Limb (tissue), 2 donors: ENCODE measurements at regions not wholly inside any gene's neighbourhood (a gene's known extent, or its start where the extent isn't known, plus 50 kb on each side); places are given as distances from the start of the nearest gene placed in this dataset.
"Not testable (repeated sequence)": the region's sequence is repeated elsewhere in the genome, so short reads cannot be mapped to it uniquely, and the experiment has no call there.

Source experiments
- DNase-seq, 2 donors: peaks; one replicate each; pipeline ENCODE4 v3.0.0-alpha.2; 2016; ENCODE audit errors: extremely low spot score in 2 of 2

GRCh38 chr5:158606233-158606632, 493.5 kb downstream of the EBF1 start:
- no peak for DNase-seq

- DNase-seq = no peak
Observed at GRCh38 chr5:158602981-158603380, 496.7 kb downstream of the EBF1 start.

- DNase-seq = no peak
Observed at GRCh38 chr5:158601118-158601517, 498.6 kb downstream of the EBF1 start.

- DNase-seq = no peak
Observed at GRCh38 chr5:158600679-158601078, 499.0 kb downstream of the EBF1 start.

- no peak for DNase-seq
Observed at GRCh38 chr5:158599157-158599556, 500.6 kb downstream of the EBF1 start.

- DNase-seq = no peak
Observed at GRCh38 chr5:158594595-158595242, 505.0 kb downstream of the EBF1 start.

- DNase-seq = no peak
Observed at GRCh38 chr5:158593925-158594324, 505.8 kb downstream of the EBF1 start.

GRCh38 chr5:158591301-158591863, 508.3 kb downstream of the EBF1 start:
- peak; percentile 64 to 66 for DNase-seq

GRCh38 chr5:158590746-158591300, 508.9 kb downstream of the EBF1 start:
- peak in 1 of 2 donors; percentile 46 for DNase-seq

GRCh38 chr5:158589939-158590338, 509.8 kb downstream of the EBF1 start:
- DNase-seq = no peak

GRCh38 chr5:158588617-158589016, 511.1 kb downstream of the EBF1 start:
- no peak for DNase-seq

- no peak for DNase-seq
Observed at GRCh38 chr5:158586054-158586453, 513.7 kb downstream of the EBF1 start.

GRCh38 chr5:158582669-158583068, 517.0 kb downstream of the EBF1 start:
- DNase-seq = not testable (repeated sequence)

- no peak for DNase-seq
Observed at GRCh38 chr5:158573829-158574228, 525.9 kb downstream of the EBF1 start.

- no peak for DNase-seq
Observed at GRCh38 chr5:158570502-158570901, 529.2 kb downstream of the EBF1 start.

- no peak for DNase-seq
Observed at GRCh38 chr5:158569534-158569933, 530.2 kb downstream of the EBF1 start.

- DNase-seq = no peak
Observed at GRCh38 chr5:158565017-158565789, 534.5 kb downstream of the EBF1 start.

GRCh38 chr5:158563760-158564390, 535.8 kb downstream of the EBF1 start:
- DNase-seq = no peak

- DNase-seq = no peak
Observed at GRCh38 chr5:158561562-158562190, 538.0 kb downstream of the EBF1 start.

GRCh38 chr5:158560170-158560569, 539.5 kb downstream of the EBF1 start:
- DNase-seq = no peak

GRCh38 chr5:158559643-158560042, 540.1 kb downstream of the EBF1 start:
- no peak for DNase-seq
